ENCODE measurements at regions not wholly inside any gene's neighbourhood (a gene's known extent, or its start where the extent isn't known, plus 50 kb on each side); places are given as distances from the start of the nearest gene placed in this dataset.

- Histone ChIP-seq H3K27me3 (ENCODE audit: insufficient read depth, poor library complexity, severe bottlenecking) (no peaks in the 10 kb centered on the region), H3K27ac (replicated peaks) (no peak overlapping the region), H3K4me3 (replicated peaks; ENCODE audit: insufficient read depth, low read length) (no peak overlapping the region)
- TF ChIP-seq POLR2AphosphoS5 (IDR thresholded peaks at IDR 0.05; ENCODE audit: low read depth) (no peak), SPI1 (IDR thresholded peaks at IDR 0.05; ENCODE audit: borderline replicate concordance, low read depth) (peak; percentile 74; the same call in 1 of the 2 replicates), GABPA (IDR thresholded peaks at IDR 0.05; ENCODE audit: low read depth) (no peak), CTCF (IDR thresholded peaks at IDR 0.05; ENCODE audit: insufficient read depth, low read length) (no peak)
- TF ChIP-seq, protein P1, sequence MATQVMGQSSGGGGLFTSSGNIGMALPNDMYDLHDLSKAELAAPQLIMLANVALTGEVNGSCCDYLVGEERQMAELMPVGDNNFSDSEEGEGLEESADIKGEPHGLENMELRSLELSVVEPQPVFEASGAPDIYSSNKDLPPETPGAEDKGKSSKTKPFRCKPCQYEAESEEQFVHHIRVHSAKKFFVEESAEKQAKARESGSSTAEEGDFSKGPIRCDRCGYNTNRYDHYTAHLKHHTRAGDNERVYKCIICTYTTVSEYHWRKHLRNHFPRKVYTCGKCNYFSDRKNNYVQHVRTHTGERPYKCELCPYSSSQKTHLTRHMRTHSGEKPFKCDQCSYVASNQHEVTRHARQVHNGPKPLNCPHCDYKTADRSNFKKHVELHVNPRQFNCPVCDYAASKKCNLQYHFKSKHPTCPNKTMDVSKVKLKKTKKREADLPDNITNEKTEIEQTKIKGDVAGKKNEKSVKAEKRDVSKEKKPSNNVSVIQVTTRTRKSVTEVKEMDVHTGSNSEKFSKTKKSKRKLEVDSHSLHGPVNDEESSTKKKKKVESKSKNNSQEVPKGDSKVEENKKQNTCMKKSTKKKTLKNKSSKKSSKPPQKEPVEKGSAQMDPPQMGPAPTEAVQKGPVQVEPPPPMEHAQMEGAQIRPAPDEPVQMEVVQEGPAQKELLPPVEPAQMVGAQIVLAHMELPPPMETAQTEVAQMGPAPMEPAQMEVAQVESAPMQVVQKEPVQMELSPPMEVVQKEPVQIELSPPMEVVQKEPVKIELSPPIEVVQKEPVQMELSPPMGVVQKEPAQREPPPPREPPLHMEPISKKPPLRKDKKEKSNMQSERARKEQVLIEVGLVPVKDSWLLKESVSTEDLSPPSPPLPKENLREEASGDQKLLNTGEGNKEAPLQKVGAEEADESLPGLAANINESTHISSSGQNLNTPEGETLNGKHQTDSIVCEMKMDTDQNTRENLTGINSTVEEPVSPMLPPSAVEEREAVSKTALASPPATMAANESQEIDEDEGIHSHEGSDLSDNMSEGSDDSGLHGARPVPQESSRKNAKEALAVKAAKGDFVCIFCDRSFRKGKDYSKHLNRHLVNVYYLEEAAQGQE (IDR thresholded peaks at IDR 0.05; ENCODE audit: insufficient replicate concordance, low read depth): no peak
- peak; percentile 9 to 35 for DNase-seq (ENCODE audit: low read depth in 1 of 2, low spot score in 1 of 2)
These were observed 311.4 kb upstream of the AKR1E2 start for GRCh38 chr10:4514445-4515108.

DNA sequence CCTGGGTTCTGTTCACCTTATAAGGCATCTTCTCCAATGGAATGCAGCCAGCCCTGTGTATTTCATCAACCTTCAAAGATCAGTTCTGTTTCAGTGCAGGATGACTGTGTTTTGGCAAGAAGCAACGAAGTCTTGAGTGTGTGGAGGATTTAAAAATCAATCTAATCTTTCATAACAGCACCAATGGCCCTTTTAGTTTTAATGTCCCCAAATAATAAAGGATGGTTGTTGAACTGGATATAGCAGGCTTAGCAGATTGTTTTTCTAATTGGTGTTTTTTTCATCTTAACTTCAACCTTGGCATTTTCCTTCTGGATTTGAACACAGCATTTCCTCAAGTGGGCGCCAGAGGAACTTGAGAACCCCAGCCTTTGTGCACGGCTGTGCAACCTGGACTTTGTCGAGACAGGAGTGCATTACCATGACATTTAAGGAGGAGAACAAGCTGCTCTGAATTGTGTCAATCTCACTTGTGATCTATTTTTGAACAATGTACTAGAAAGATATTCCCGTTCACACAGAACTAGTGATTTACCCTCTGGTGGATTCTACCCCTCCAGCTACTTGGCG is 313.3 kb upstream of the AKR1E2 start:
- Histone ChIP-seq H3K27me3 (ENCODE audit: insufficient read depth, poor library complexity, severe bottlenecking) (no peaks in the 10 kb centered on the region), H3K4me3 (replicated peaks; ENCODE audit: insufficient read depth, low read length) (no peak overlapping the region), H3K27ac (replicated peaks) (no peak overlapping the region)
- TF ChIP-seq, protein P1 (IDR thresholded peaks at IDR 0.05; ENCODE audit: insufficient replicate concordance, low read depth): no peak
- TF ChIP-seq POLR2AphosphoS5 (IDR thresholded peaks at IDR 0.05; ENCODE audit: low read depth) (no peak), CTCF (IDR thresholded peaks at IDR 0.05; ENCODE audit: insufficient read depth, low read length) (no peak), GABPA (IDR thresholded peaks at IDR 0.05; ENCODE audit: low read depth) (no peak), SPI1 (IDR thresholded peaks at IDR 0.05; ENCODE audit: borderline replicate concordance, low read depth) (no peak)
- no peak for DNase-seq (ENCODE audit: low read depth in 1 of 2, low spot score in 1 of 2)

- H3K27ac ChIP-seq (replicated peaks): no peak overlapping the region
- no peak for TF ChIP-seq GABPA (IDR thresholded peaks at IDR 0.05; ENCODE audit: low read depth)
- no peak for TF ChIP-seq CTCF (IDR thresholded peaks at IDR 0.05; ENCODE audit: insufficient read depth, low read length)
- no peak for TF ChIP-seq POLR2AphosphoS5 (IDR thresholded peaks at IDR 0.05; ENCODE audit: low read depth)
- no peak for TF ChIP-seq SPI1 (IDR thresholded peaks at IDR 0.05; ENCODE audit: borderline replicate concordance, low read depth)
- TF ChIP-seq, protein P1 (IDR thresholded peaks at IDR 0.05; ENCODE audit: insufficient replicate concordance, low read depth): no peak
- no peak overlapping the region for H3K4me3 ChIP-seq (replicated peaks; ENCODE audit: insufficient read depth, low read length)
- no peak for DNase-seq (ENCODE audit: low read depth in 1 of 2, low spot score in 1 of 2)
- H3K27me3 ChIP-seq (ENCODE audit: insufficient read depth, poor library complexity, severe bottlenecking): no peaks in the 10 kb centered on the region
These were observed 313.8 kb upstream of the AKR1E2 start for GRCh38 chr10:4512196-4512595.
